AG04450 (cell line): ENCODE measurements at regions not wholly inside any gene's neighbourhood (a gene's known extent, or its start where the extent isn't known, plus 50 kb on each side); places are given as distances from the start of the nearest gene placed in this dataset.

ENCODE experiments used
- CTCF ChIA-PET: fragments of 300-600, 350-600 bp; formaldehyde crosslinking; extraction: SDS; loops from one replicate; lab custom pipeline; 2022; ENCODE audit warnings: antibody characterized with exemption, inconsistent platforms; lab: Charles Lee
- POLR2A ChIA-PET: fragments of 350-600 bp; formaldehyde crosslinking; extraction: SDS; loops from one replicate; lab custom pipeline; 2021; ENCODE audit warnings: antibody characterized with exemption, inconsistent platforms; lab: Yijun Ruan, JAX
- DNase-seq: peaks from one replicate; pipeline ENCODE4 v3.0.0-alpha.2; 2011; ENCODE audit warnings: low read depth, low spot score
- H3K27ac ChIP-seq: one replicate; pipeline ENCODE4 v1.5.1; 2012; ENCODE audit warnings: low read depth, low read length, control low read depth
- H3K27me3 ChIP-seq: one replicate; pipeline ENCODE4 v1.6.0; 2012; ENCODE audit warnings: low read length; ENCODE audit not compliant: control insufficient read depth, insufficient read depth
- H3K4me3 ChIP-seq: 2 replicates; pipeline ENCODE4 v1.5.1; 2011; ENCODE audit warnings: mild to moderate bottlenecking, low read depth, low read length, control low read depth
- H3K9me3 ChIP-seq: 2 replicates; pipeline ENCODE4 v1.5.1; 2012; ENCODE audit warnings: low read length; ENCODE audit not compliant: control insufficient read depth, insufficient read depth
- CTCF ChIP-seq: IDR thresholded peaks from 2 replicates; pipeline ENCODE4 v1.5.1; 2011; ENCODE audit warnings: low read depth, low read length, control low read depth, inconsistent platforms

GRCh38 chr13:105016266-105016665 lies 1519.2 kb downstream of the EFNB2 start:
- no peak for DNase-seq
- POLR2A ChIA-PET: no interaction called here
- Histone ChIP-seq H3K27ac (no peak overlapping the region), H3K27me3 (no peaks in the 10 kb centered on the region), H3K4me3 (no peak overlapping the region), H3K9me3 (no peaks in the 10 kb centered on the region)
- TF ChIP-seq CTCF: no peak
- CTCF ChIA-PET: no interaction called here

GRCh38 chr13:105008604-105009003 lies 1526.9 kb downstream of the EFNB2 start:
- no peak overlapping the region for H3K27ac ChIP-seq
- no peak overlapping the region for H3K4me3 ChIP-seq
- ChIA-PET CTCF (interaction anchor here (0.6 kb wide), 1 partner anchor 238 kb away, joined by 3 read pairs; no protein-coding TSS in a partner anchor), POLR2A (no interaction called here)
- no peak for DNase-seq
- TF ChIP-seq CTCF: no peak
- H3K27me3 ChIP-seq: no peaks in the 10 kb centered on the region
- no peaks in the 10 kb centered on the region for H3K9me3 ChIP-seq

- DNase-seq: no peak
- no peaks in the 10 kb centered on the region for H3K9me3 ChIP-seq
These were observed 1528.2 kb downstream of the EFNB2 start for GRCh38 chr13:105007166-105007808.

DNA sequence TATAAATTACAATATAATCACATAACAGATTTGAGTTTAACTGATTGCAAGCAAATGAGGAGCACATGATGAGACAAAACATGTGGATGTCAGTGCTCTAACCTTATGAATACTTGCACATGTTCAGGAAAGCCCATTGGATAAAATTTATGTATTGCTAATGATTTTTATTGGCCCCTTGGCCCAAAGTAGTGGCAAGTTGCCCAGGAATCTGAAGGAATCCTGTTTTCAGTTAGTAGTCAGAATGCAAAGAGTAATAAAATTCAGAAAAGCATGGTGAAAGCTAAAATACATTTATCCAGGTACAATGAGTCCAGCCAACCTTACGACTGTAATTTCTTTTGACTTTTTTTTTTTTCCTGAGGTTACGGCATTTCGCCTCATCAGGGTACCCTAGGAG lies 1539.4 kb downstream of the EFNB2 start:
- H3K27me3 ChIP-seq: no peaks in the 10 kb centered on the region
- H3K4me3 ChIP-seq: no peak overlapping the region
- H3K9me3 ChIP-seq: no peaks in the 10 kb centered on the region
- ChIA-PET CTCF (no interaction called here), POLR2A (no interaction called here)
- no peak for DNase-seq
- H3K27ac ChIP-seq: no peak overlapping the region
- TF ChIP-seq CTCF: no peak

More at GRCh38 chr13:105007166-105007808, 1528.2 kb downstream of the EFNB2 start:
- CTCF ChIA-PET: no interaction called here
- Histone ChIP-seq H3K27ac (no peak overlapping the region), H3K27me3 (no peaks in the 10 kb centered on the region), H3K4me3 (no peak overlapping the region)
- POLR2A ChIA-PET: no interaction called here
- TF ChIP-seq CTCF: no peak

- no peak for TF ChIP-seq CTCF
- no peak for DNase-seq
- CTCF ChIA-PET: no interaction called here
- Histone ChIP-seq H3K27me3 (no peaks in the 10 kb centered on the region), H3K27ac (no peak overlapping the region), H3K4me3 (no peak overlapping the region), H3K9me3 (no peaks in the 10 kb centered on the region)
- POLR2A ChIA-PET: no interaction called here
These were observed 1541.8 kb downstream of the EFNB2 start for GRCh38 chr13:104993708-104994107.
